ENCODE measurements at regions not wholly inside any gene's neighbourhood (a gene's known extent, or its start where the extent isn't known, plus 50 kb on each side); places are given as distances from the start of the nearest gene placed in this dataset.

DNA sequence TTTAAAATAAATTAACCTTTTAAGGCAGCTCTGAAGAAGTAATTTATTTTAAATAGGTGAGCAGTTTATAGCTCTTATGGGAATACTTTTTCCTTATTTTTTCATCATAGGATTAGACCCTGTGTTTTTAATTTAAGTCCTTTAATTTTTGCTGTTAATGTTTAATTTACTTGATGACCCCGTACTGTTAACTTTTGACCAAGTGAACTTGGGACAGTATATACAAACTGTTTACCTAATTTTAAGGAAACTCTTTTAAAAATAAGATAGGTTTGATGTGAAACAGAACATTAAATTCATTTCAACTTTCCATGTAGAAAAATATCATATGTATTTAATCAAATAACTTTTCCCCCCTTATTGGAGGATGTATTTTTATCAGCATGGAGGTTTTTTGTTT, 74.4 kb downstream of the KCNRG start:
- TF ChIP-seq, protein P1, sequence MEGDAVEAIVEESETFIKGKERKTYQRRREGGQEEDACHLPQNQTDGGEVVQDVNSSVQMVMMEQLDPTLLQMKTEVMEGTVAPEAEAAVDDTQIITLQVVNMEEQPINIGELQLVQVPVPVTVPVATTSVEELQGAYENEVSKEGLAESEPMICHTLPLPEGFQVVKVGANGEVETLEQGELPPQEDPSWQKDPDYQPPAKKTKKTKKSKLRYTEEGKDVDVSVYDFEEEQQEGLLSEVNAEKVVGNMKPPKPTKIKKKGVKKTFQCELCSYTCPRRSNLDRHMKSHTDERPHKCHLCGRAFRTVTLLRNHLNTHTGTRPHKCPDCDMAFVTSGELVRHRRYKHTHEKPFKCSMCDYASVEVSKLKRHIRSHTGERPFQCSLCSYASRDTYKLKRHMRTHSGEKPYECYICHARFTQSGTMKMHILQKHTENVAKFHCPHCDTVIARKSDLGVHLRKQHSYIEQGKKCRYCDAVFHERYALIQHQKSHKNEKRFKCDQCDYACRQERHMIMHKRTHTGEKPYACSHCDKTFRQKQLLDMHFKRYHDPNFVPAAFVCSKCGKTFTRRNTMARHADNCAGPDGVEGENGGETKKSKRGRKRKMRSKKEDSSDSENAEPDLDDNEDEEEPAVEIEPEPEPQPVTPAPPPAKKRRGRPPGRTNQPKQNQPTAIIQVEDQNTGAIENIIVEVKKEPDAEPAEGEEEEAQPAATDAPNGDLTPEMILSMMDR (IDR thresholded peaks at IDR 0.05), result no peak
- TF ChIP-seq ZFX (IDR thresholded peaks at IDR 0.05; ENCODE audit: borderline replicate concordance), result no peak
